Dermis blood vessel endothelial cell (primary cell): ENCODE measurements at regions not wholly inside any gene's neighbourhood (a gene's known extent, or its start where the extent isn't known, plus 50 kb on each side); places are given as distances from the start of the nearest gene placed in this dataset.

ENCODE experiments used
- DNase-seq: peaks from one replicate; pipeline ENCODE4 v3.0.0; 2010

GRCh38 chr12:28827861-28828260 is 321.2 kb upstream of the FAR2 start:
- DNase-seq, result no peak

GRCh38 chr12:28828318-28828717 is 320.8 kb upstream of the FAR2 start:
- DNase-seq, result no peak

- no peak for DNase-seq
Measured at GRCh38 chr12:28830491-28830890, 318.6 kb upstream of the FAR2 start.

- DNase-seq, result no peak
Measured at GRCh38 chr12:28844718-28845117, 304.4 kb upstream of the FAR2 start.

- DNase-seq, result no peak
Measured at GRCh38 chr12:28851781-28852180, 297.3 kb upstream of the FAR2 start.

GRCh38 chr12:28855761-28856310 is 293.2 kb upstream of the FAR2 start:
- DNase-seq, result no peak

GRCh38 chr12:28857369-28857768 is 291.7 kb upstream of the FAR2 start:
- no peak for DNase-seq

GRCh38 chr12:28859551-28859950 is 289.5 kb upstream of the FAR2 start:
- no peak for DNase-seq

GRCh38 chr12:28865776-28866175 is 283.3 kb upstream of the FAR2 start:
- no peak for DNase-seq

- no peak for DNase-seq
Measured at GRCh38 chr12:28866296-28866695, 282.8 kb upstream of the FAR2 start.

- no peak for DNase-seq
Measured at GRCh38 chr12:28866715-28867503, 282.2 kb upstream of the FAR2 start.

GRCh38 chr12:28868414-28868813 is 280.7 kb upstream of the FAR2 start:
- no peak for DNase-seq

- no peak for DNase-seq
Measured at GRCh38 chr12:28869197-28869596, 279.9 kb upstream of the FAR2 start.

GRCh38 chr12:28870839-28871440 is 278.1 kb upstream of the FAR2 start:
- no peak for DNase-seq

- DNase-seq, result peak; percentile 72
Measured at GRCh38 chr12:28872654-28873268, 276.3 kb upstream of the FAR2 start.

- no peak for DNase-seq
Measured at GRCh38 chr12:28874758-28875157, 274.3 kb upstream of the FAR2 start.

- DNase-seq, result no peak
Measured at GRCh38 chr12:28876196-28876798, 272.8 kb upstream of the FAR2 start.

- no peak for DNase-seq
Measured at GRCh38 chr12:28877854-28878253, 271.2 kb upstream of the FAR2 start.

- no peak for DNase-seq
Measured at GRCh38 chr12:28878629-28879028, 270.4 kb upstream of the FAR2 start.

GRCh38 chr12:28879379-28879778 is 269.7 kb upstream of the FAR2 start:
- no peak for DNase-seq

- no peak for DNase-seq
Measured at GRCh38 chr12:28882444-28882843, 266.6 kb upstream of the FAR2 start.

GRCh38 chr12:28883406-28883997 is 265.6 kb upstream of the FAR2 start:
- no peak for DNase-seq
